Peyer's patch (tissue), 4 donors: ENCODE measurements at regions not wholly inside any gene's neighbourhood (a gene's known extent, or its start where the extent isn't known, plus 50 kb on each side); places are given as distances from the start of the nearest gene placed in this dataset.

Source experiments
- DNase-seq, 3 donors: peaks; one replicate each; pipeline ENCODE4 v3.0.0-alpha.2; 2017 to 2019
- H3K27ac ChIP-seq, 4 donors: fragments of 200-600 bp; sonication (generic); one replicate each; pipeline ENCODE4 v1.5.1; 2016 to 2019
- H3K27me3 ChIP-seq, 2 donors: fragments of 200-600 bp; sonication (generic); one replicate each; pipeline ENCODE4 v1.5.1; 2019
- H3K36me3 ChIP-seq, 3 donors: fragments of 200-600 bp; sonication (generic); one replicate each; pipeline ENCODE4 v1.5.1; 2016 to 2019
- H3K4me1 ChIP-seq, 4 donors: fragments of 200-600 bp; sonication (generic); one replicate each; pipeline ENCODE4 v1.5.1; 2016 to 2019
- H3K4me3 ChIP-seq, 4 donors: fragments of 200-600 bp; sonication (generic); 1 replicate in 3 of 4; 2 replicates in 1 of 4; pipeline ENCODE4 v1.5.1; 2016 to 2019; ENCODE audit warnings: mild to moderate bottlenecking in 1 of 4
- H3K9me3 ChIP-seq, 4 donors: fragments of 200-600 bp; sonication (generic); one replicate each; pipeline ENCODE4 v1.5.1; 2016 to 2019; ENCODE audit warnings: mild to moderate bottlenecking in 1 of 4
- POLR2A ChIP-seq, 2 donors: fragments of 450-650 bp; IDR thresholded peaks; one replicate each; pipeline ENCODE4 v1.5.1; 2017; ENCODE audit warnings: antibody characterized with exemption in 2 of 2, mild to moderate bottlenecking in 2 of 2, moderate library complexity in 2 of 2
- TF ChIP-seq, protein P1 (sequence below), 6 experiments: fragments of 450-650 bp in 4 of 6; fragments of 200-600 bp in 2 of 6; sonication (generic) in 1 of 6; IDR thresholded peaks; one replicate each; pipeline ENCODE4 v1.5.1; 2017 to 2019; ENCODE audit warnings: antibody characterized with exemption in 6 of 6, mild to moderate bottlenecking in 3 of 6, moderate library complexity in 1 of 6

DNA sequence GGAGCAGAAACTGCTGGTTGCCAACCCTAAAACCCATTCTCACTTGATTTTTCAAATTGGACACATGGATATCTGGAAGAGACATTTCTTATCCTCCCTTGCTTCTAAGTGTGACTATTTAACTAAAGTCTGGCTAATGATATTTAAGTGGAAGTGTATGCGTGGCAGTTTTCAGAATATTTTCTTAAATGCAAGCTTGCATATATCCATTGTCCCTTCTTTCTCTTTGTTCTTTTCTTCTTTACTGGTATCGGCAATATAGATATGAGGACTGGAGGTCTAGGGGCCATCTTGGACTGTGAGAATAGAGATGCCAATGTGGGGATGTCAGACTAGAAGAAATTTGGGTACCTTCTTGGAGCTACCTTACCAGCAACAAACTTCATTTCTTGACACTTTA is 364.3 kb upstream of the DPH6 start:
- no peaks in the 10 kb centered on the region for H3K27me3 ChIP-seq
- no peak for DNase-seq
- no peak for TF ChIP-seq POLR2A (IDR thresholded peaks at IDR 0.05)
- TF ChIP-seq, protein P1, sequence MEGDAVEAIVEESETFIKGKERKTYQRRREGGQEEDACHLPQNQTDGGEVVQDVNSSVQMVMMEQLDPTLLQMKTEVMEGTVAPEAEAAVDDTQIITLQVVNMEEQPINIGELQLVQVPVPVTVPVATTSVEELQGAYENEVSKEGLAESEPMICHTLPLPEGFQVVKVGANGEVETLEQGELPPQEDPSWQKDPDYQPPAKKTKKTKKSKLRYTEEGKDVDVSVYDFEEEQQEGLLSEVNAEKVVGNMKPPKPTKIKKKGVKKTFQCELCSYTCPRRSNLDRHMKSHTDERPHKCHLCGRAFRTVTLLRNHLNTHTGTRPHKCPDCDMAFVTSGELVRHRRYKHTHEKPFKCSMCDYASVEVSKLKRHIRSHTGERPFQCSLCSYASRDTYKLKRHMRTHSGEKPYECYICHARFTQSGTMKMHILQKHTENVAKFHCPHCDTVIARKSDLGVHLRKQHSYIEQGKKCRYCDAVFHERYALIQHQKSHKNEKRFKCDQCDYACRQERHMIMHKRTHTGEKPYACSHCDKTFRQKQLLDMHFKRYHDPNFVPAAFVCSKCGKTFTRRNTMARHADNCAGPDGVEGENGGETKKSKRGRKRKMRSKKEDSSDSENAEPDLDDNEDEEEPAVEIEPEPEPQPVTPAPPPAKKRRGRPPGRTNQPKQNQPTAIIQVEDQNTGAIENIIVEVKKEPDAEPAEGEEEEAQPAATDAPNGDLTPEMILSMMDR (IDR thresholded peaks at IDR 0.05): no peak
- no peaks in the 10 kb centered on the region for H3K4me1 ChIP-seq
- no peak overlapping the region for H3K4me3 ChIP-seq
- no peaks in the 10 kb centered on the region for H3K36me3 ChIP-seq
- H3K27ac ChIP-seq: no peak overlapping the region
- no peaks in the 10 kb centered on the region for H3K9me3 ChIP-seq

DNA sequence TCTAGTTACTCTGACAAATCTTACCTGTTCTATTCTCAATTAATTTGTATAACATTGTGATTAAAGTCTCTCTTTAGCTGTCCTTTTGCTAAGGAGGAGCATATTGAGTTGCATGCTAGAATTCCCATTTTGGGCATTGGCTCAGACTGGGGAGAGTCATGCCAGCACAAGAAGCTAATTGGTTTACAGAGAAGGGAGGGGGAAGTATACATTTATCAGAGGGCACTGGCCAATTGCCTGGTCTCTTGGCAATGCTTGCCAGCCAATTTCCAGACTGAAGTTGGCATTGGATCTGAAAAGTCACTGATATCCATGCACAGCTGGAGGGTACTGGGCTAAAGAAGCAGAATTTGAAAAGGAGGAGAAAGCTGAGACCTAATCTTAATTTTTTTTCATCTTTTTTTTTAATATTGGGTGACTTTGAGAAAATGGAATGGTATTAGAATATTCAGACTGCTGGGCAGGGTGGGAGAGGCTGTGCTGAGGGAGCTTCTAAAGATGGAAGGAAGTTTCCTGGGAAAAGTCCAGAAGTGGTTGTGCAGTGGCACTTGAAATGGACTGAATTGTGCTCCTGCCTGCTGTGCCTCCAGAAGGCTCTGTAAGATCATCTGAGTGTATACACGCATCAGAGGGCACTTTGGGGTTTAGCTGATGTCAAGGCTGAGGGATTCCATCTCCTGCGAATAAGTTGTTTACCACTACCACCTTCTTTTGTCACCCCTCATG is 365.2 kb upstream of the DPH6 start:
- no peaks in the 10 kb centered on the region for H3K27me3 ChIP-seq
- no peak overlapping the region for H3K4me3 ChIP-seq
- DNase-seq: no peak
- H3K27ac ChIP-seq: no peak overlapping the region
- TF ChIP-seq, protein P1 (IDR thresholded peaks at IDR 0.05): no peak
- no peak for TF ChIP-seq POLR2A (IDR thresholded peaks at IDR 0.05)
- no peaks in the 10 kb centered on the region for H3K4me1 ChIP-seq
- H3K36me3 ChIP-seq: no peaks in the 10 kb centered on the region
- no peaks in the 10 kb centered on the region for H3K9me3 ChIP-seq

DNA sequence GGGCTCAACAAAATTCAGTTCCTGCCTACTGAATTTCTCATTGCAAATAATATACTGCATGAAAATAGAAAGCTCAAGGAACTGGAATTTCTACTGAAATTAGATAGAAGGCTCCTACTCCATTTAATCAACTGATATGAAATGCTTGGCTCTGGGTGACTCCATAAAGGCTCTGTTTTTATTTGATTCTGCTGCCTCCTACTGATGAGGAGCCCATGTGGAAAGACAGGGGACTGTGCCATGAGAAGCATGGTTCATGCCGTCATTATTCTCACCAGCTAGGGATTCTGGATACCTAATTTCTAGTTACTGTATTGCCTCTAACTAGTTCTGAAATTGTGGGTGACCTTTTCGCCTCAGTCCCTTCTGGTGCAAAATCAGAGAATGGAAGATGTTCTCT is 366.2 kb upstream of the DPH6 start:
- no peaks in the 10 kb centered on the region for H3K4me1 ChIP-seq
- no peak for DNase-seq

DNA sequence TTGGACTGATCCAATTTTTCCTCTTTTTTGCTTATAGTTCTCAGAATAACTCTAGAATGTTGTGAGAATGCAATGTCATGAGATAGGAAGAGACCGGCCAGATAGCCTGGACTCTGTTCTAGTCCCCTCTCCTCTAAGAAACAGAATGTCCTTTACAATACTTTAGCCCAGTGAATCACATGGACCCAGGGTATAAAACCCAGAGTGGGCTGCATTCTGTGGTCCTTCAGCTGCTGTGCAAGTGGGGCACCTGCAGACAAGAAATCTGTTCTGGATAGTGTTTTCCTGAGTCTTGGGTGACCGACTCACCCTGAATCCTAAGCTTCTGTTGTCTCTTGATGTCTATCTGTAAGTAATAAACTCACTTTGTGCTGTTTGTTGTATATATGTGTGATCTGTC is 368.6 kb upstream of the DPH6 start:
- Histone ChIP-seq H3K4me1 (no peaks in the 10 kb centered on the region), H3K9me3 (no peaks in the 10 kb centered on the region), H3K27ac (no peak overlapping the region), H3K36me3 (no peaks in the 10 kb centered on the region), H3K27me3 (no peaks in the 10 kb centered on the region), H3K4me3 (no peak overlapping the region)
- no peak for DNase-seq
- TF ChIP-seq, protein P1 (IDR thresholded peaks at IDR 0.05): no peak
- TF ChIP-seq POLR2A (IDR thresholded peaks at IDR 0.05): no peak

More for the DNA sequence above, 366.2 kb upstream of the DPH6 start:
- H3K27ac ChIP-seq: no peak overlapping the region
- H3K27me3 ChIP-seq: no peaks in the 10 kb centered on the region
- TF ChIP-seq, protein P1 (IDR thresholded peaks at IDR 0.05): peak in 1 of 6 experiments; percentile 13
- no peak for TF ChIP-seq POLR2A (IDR thresholded peaks at IDR 0.05)
- no peaks in the 10 kb centered on the region for H3K36me3 ChIP-seq
- no peaks in the 10 kb centered on the region for H3K9me3 ChIP-seq
- no peak overlapping the region for H3K4me3 ChIP-seq

DNA sequence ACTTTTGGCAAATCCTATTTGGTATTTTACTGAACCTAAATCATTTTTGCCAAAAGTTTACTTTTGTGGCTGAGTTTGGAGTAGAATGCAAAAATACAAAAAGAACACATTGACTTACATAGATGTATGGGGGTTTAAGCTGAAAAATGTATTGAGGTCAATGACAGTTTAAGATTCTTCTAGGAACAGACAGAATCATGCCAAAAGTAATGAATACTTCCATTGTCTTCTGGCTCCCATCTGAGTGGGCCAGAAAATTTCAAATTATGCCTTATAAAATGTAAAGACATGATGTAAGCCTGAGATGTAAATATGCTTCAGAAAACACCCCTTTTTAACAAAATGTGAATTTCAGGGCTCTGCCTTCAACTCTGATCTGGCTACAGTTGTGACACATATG is 375.1 kb upstream of the DPH6 start:
- Histone ChIP-seq H3K4me1 (no peaks in the 10 kb centered on the region), H3K27me3 (no peaks in the 10 kb centered on the region), H3K4me3 (no peak overlapping the region), H3K9me3 (no peaks in the 10 kb centered on the region), H3K27ac (no peak overlapping the region), H3K36me3 (no peaks in the 10 kb centered on the region)
- no peak for DNase-seq
- TF ChIP-seq POLR2A (IDR thresholded peaks at IDR 0.05): no peak
- TF ChIP-seq, protein P1 (IDR thresholded peaks at IDR 0.05): no peak
